ENCODE measurements at regions not wholly inside any gene's neighbourhood (a gene's known extent, or its start where the extent isn't known, plus 50 kb on each side); places are given as distances from the start of the nearest gene placed in this dataset.

DNA sequence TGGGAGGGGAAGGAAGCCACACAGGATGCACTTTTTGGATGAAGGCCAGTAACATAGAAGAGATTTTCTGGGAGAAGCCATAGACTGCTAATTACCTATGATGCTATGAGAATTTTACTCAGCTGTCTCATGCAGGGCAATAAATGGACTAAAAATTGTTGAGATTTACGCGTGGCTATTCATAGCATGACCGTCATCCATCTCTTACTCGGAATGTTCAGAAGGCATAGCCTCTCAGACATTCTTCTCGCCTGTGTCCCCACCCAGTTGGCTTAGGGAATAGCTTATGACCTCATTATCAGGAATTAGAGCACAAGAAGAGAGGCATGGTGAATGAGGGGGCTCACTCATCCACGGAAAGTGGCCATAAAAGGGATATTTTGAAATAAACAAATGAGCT is 107.9 kb upstream of the ATP10A start:
- TF ChIP-seq GATA2 (IDR thresholded peaks at IDR 0.05; ENCODE audit: low read depth, low read length) (no peak), GATA3 (IDR thresholded peaks at IDR 0.05; ENCODE audit: low read depth, low read length) (no peak)

DNA sequence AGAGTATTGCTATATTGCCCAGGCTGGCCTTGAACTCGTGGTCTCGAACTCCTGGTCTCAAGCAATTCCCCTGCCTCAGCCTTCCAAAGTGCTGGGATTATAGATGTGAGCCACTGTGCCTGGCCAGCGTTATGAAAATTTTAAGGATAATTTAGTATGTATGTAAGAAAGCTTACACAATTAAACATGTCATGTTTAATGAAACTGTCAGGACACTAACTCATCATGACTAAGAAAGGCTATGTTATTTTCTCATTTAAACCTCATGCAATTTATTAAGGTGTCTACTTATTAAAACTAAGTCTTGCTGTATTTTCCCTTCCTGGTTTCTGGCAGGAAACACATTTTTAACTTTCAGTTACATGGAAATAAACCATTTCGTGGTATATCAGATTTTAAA is 106.8 kb upstream of the ATP10A start:
- no peak for TF ChIP-seq GATA2 (IDR thresholded peaks at IDR 0.05; ENCODE audit: low read depth, low read length)
- no peak for TF ChIP-seq GATA3 (IDR thresholded peaks at IDR 0.05; ENCODE audit: low read depth, low read length)

DNA sequence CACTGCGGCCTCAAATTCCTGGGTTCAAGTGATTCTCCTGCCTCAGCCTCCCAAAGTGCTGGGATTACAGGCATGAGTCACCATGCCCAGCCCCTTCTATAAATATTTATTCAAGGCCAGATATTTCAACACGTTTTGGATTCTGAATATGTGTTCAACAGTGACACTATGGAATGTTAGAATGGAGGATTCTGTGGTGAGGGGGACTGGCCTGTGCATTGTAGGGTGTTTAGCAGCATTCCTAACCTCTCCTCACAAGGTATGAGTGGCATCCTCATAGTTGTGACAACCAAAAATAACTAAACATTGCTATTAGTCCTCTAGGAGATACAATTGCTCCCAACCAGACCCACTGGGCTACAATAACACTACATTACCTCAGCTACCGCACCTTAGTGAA is 104.0 kb upstream of the ATP10A start:
- no peak for TF ChIP-seq GATA3 (IDR thresholded peaks at IDR 0.05; ENCODE audit: low read depth, low read length)

DNA sequence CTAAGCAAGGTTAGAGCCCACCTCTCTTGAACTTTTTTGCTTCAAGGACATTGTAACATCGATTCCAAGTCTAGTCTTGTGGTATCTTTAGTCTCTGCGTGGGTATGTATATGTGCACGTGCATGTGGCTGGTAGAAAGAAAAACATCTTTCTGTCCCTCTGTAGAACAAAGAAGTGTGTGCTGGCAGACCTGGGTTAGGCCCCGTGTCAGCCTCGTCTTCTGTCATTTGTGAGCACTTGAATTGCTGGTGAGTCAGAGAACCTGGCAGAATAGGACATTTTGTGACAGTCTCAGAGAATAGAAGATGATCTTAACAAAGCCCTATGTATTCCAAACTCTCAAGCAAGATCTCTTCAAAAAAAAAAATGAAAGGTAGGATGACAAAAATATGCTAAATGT is 102.2 kb upstream of the ATP10A start:
- no peak for TF ChIP-seq GATA3 (IDR thresholded peaks at IDR 0.05; ENCODE audit: low read depth, low read length)
- TF ChIP-seq GATA2 (IDR thresholded peaks at IDR 0.05; ENCODE audit: low read depth, low read length), result no peak

DNA sequence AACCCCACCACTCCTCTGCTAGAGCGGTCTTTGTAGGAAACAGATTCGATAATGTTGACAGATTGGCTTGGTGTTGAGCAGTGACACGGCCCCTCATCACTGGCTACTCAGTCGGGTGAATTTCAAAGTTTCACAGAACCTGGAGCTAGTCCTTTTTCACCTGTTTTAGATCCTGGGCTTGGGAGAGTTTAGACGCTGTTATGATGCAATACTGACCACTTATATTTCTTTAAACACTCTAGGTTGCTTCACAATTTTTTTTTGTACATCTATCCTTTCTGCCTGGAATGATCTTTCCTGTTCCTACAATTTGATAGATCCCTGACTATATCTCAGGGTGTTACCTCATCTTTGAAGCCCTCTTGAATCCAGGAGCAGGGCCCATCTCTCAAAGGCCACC is 97.1 kb upstream of the ATP10A start:
- TF ChIP-seq GATA2 (IDR thresholded peaks at IDR 0.05; ENCODE audit: low read depth, low read length), result no peak
- no peak for TF ChIP-seq GATA3 (IDR thresholded peaks at IDR 0.05; ENCODE audit: low read depth, low read length)

DNA sequence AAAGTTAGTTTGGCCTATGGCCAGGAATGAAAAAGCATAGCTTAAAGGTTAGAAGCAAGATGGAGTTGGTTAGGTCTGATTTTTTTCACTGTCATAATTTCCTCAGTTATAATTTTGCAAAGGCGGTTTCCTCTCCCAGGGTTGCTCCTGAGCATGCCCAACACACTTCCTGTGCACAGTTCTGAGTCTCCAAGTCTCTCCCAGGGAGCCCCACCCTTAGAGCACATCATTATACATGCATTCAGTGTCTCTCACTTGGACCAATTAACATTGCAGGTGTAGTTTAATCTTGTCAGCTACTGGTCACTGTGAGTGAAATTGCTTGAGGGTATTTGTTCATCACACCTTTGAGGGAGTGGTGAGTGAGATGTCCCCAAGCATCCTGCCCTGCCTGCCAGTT is 96.0 kb upstream of the ATP10A start:
- TF ChIP-seq GATA2 (IDR thresholded peaks at IDR 0.05; ENCODE audit: low read depth, low read length), result no peak
- TF ChIP-seq GATA3 (IDR thresholded peaks at IDR 0.05; ENCODE audit: low read depth, low read length), result no peak

DNA sequence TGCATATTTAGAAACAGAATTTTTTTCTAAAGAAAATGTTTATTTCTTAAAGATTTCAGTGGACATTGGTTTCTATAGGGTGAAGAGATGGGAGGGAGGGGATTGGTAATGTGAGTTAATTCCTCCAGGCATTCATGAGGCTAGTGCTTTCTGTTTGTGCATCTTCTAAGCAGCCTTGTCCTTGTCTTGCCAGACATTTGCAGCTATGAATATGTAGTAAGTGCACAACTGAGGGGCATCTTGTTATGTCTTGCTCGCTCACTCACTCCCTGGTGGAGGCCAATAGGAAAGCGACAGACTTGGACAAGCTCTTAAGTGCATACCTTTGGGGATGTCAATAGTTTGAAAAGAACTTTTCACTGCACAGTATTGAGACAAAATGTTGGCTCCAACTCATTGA is 92.5 kb upstream of the ATP10A start:
- no peak for TF ChIP-seq GATA3 (IDR thresholded peaks at IDR 0.05; ENCODE audit: low read depth, low read length)
- no peak for TF ChIP-seq GATA2 (IDR thresholded peaks at IDR 0.05; ENCODE audit: low read depth, low read length)

DNA sequence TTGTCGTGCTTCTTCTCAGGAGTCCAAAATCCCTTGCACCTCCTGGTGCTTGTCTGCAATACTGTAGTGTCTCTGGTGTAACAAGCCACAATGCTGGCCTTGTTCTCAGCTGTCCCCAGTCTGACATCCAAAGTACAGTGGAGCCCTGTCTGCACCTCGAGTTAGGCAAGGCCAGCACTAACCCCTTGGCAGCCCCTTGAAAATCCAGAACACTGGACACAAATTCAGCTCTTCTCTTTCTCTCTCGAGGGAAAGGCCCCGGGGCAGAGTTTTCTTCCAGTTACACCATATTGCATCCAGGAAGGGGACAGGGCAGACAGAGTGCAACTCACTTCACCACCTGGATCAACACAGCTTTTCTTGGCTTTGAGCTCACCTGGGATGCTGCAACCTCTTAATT is 91.3 kb upstream of the ATP10A start:
- no peak for TF ChIP-seq GATA2 (IDR thresholded peaks at IDR 0.05; ENCODE audit: low read depth, low read length)

DNA sequence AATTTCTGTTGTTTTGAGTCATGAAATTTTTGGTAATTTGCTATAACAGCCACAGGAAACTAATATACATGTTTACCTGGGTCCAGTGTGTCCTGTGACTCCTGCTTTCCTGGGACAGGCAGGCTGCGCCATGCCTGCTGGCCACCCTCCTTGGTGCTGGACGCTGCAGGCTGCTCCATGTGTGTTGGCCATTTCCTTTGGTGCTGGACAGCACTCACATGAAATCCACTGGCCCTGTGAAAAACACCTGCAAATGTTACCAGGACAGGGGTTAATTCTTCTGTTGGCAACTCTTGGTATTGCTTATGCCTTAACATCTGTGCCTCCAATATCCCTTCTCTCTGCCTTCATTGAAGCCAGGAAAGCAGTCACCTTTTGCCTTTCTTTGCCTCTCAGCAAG is 86.9 kb upstream of the ATP10A start:
- TF ChIP-seq GATA2 (IDR thresholded peaks at IDR 0.05; ENCODE audit: low read depth, low read length) (no peak), GATA3 (IDR thresholded peaks at IDR 0.05; ENCODE audit: low read depth, low read length) (no peak)

DNA sequence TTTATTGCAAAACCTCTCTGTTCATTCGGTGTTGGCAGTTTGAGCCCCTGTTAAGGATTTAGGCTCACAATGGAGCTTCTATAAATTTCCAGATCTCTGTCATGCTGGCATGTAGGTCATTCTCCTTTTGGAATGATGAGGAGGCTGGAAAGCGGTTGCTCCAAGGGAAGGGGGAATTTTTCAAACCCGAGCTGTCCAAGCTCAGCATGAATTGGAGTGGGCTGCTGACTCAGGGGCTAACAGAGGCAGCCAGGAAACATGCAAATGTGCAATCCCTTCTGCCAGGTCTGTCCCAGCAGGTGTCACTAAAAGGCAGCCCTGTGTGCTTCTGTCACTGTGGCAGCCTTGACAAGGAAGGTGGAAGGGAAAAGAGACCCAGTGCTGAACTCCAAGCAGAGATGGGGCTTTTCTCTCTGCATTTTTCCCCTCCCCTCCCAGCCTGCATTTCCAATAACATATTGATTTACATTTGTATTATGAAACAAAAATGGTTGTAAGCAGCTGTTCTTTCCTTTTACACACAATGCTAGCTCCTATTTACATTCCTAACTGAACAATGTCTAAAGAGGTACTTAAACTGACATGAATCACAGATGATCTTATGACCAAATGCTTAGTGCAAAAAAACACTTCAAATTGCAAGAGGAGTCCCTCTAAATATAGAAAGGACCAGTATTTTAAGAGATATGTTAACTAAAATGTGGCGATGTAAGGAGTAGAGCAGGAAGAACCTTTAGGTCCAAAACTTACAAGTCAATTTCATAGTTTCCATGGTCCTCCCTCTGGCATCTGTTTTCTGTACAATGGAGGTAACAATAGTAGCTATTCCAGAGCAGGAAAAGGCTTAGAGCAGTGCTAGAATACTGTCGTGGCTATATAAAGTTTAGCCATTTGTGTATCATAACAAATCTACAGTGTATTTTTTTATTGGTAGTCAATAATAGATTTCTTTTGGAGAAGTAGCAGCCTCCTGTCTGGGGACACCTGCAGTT is 84.5 kb upstream of the ATP10A start:
- TF ChIP-seq GATA3 (IDR thresholded peaks at IDR 0.05; ENCODE audit: low read depth, low read length) (no peak), GATA2 (IDR thresholded peaks at IDR 0.05; ENCODE audit: low read depth, low read length) (no peak)

DNA sequence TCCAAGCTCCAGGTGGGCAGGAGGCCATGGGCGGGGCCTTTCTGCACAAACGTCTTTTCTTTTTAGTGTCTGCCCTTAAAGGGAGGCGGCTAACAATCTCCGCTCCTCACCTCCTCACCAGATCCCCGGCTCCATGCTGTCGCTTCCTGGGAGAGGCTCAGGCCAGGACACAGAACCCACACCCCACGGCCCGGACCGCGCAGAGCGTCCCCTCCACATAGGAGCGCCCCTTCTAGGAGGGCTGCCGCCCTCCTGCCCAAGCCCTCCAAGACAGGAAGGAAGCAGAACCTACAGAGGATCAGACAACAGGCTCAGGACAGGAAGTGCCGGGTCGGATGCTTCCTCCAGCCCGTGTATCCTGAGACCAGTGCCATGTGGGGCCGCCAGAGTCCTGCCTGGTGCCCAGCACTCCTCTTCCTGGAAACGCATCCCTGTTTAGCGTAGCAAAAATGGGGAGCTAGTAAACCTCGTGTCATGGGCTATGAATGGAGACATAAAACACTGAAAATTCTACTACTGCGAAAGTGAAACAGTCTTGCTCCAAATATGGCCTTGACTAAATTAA is 83.2 kb upstream of the ATP10A start:
- no peak for TF ChIP-seq GATA2 (IDR thresholded peaks at IDR 0.05; ENCODE audit: low read depth, low read length)
- no peak for TF ChIP-seq GATA3 (IDR thresholded peaks at IDR 0.05; ENCODE audit: low read depth, low read length)

DNA sequence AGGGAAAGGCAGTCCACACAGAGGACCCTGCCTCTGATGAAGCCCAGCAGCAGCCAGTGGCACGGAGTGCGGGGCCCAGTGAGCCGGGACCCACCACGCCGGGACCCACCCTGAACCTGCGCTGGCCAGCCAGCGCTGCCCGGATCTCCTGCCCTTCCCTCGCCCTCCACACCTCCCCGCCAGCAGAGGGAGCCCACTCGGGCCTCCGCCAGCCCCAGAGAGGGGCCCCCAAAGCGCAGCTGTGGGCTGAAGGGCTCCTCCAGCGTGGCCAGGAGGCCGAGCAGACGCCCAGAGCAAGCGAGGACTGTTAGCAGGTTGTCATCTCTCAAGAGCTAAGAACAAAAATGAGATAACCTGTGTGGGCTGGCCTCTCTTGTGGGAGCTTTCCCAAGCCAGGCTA is 81.3 kb upstream of the ATP10A start:
- TF ChIP-seq GATA2 (IDR thresholded peaks at IDR 0.05; ENCODE audit: low read depth, low read length) (no peak), GATA3 (IDR thresholded peaks at IDR 0.05; ENCODE audit: low read depth, low read length) (no peak)

DNA sequence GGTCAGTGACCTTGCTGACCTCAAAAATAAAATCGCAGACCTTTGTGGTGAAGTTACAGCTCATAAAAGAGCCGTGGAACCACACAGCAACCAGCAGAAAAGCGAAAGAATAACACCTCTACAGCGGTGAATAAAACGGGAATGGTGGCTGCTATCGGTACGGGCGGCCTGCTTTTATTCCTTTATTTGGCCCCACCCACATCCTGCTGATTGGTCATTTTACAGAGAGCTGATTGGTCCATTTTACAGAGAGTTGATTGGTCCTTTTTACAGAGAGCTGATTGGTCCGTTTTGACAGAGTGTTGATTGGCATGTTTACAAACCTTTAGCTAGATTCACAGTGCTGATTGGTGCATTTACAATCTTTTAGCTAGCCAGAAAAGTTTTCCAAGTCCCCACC is 80.7 kb upstream of the ATP10A start:
- TF ChIP-seq GATA2 (IDR thresholded peaks at IDR 0.05; ENCODE audit: low read depth, low read length) (no peak), GATA3 (IDR thresholded peaks at IDR 0.05; ENCODE audit: low read depth, low read length) (no peak)

DNA sequence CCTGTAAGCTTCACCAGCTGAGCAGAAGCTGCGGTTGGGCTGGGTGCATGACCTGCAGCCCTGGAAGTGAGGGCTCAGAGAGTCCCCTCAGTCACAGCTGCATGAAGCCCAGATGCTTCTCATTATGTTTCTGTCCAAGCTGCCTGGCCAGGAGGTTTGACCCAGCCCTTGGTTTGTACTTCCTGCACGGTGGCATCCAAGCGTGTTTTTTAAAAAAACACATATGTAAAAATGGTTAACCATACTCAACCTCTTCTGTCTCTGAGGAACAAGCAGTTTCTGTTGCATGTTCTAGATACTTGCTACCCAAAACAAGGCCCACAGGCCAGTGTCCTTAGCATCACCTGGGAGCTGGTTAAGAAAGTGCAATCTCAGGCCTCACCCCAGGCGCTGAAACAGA is 76.0 kb upstream of the ATP10A start:
- no peak for TF ChIP-seq GATA2 (IDR thresholded peaks at IDR 0.05; ENCODE audit: low read depth, low read length)
- TF ChIP-seq GATA3 (IDR thresholded peaks at IDR 0.05; ENCODE audit: low read depth, low read length), result no peak

DNA sequence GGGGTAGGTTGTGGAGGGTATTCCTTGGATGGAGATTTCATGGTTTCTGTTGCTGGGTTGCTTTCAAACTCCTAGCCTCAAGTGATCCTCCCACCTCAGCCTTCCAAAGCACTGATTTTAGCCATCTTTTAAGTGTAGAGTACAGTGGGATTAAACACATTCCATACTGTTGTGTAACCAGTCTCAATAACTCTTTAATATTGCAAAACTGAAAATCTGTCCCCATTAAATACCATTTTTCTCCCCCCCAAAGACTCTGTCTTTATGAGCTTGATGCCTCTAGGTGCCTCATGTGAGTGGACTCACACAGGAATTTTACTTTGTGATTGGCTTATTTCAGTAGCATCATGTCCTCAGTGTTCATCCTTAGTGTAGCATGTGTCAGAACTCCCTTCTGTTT is 74.7 kb upstream of the ATP10A start:
- TF ChIP-seq GATA3 (IDR thresholded peaks at IDR 0.05; ENCODE audit: low read depth, low read length) (no peak), GATA2 (IDR thresholded peaks at IDR 0.05; ENCODE audit: low read depth, low read length) (no peak)

Measured in SH-SY5Y (cell line).